ENCODE measurements at regions not wholly inside any gene's neighbourhood (a gene's known extent, or its start where the extent isn't known, plus 50 kb on each side); places are given as distances from the start of the nearest gene placed in this dataset.

- Histone ChIP-seq H3K9ac (ENCODE audit: low read depth, low read length) (no peak overlapping the region), H3K4me3 (ENCODE audit: low read length) (no peak overlapping the region), H3K4me1 (ENCODE audit: insufficient read depth, low read length) (no peaks in the 10 kb centered on the region), H3K9me3 (ENCODE audit: insufficient read depth, low read depth, low read length) (no peaks in the 10 kb centered on the region), H3K36me3 (ENCODE audit: insufficient read depth, low read depth, low read length) (no peaks in the 10 kb centered on the region), H3K27ac (ENCODE audit: low read length) (no peak overlapping the region), H3K27me3 (ENCODE audit: insufficient read depth, low read length) (no peaks in the 10 kb centered on the region)
Observed at GRCh38 chr12:124693111-124693723, 125.8 kb upstream of the NCOR2 start.

GRCh38 chr12:124692443-124692842 is 125.0 kb upstream of the NCOR2 start:
- no peaks in the 10 kb centered on the region for H3K9me3 ChIP-seq (ENCODE audit: insufficient read depth, low read depth, low read length)
- H3K4me3 ChIP-seq (ENCODE audit: low read length), result no peak overlapping the region
- H3K27ac ChIP-seq (ENCODE audit: low read length), result no peak overlapping the region
- no peaks in the 10 kb centered on the region for H3K27me3 ChIP-seq (ENCODE audit: insufficient read depth, low read length)
- no peaks in the 10 kb centered on the region for H3K36me3 ChIP-seq (ENCODE audit: insufficient read depth, low read depth, low read length)
- H3K9ac ChIP-seq (ENCODE audit: low read depth, low read length), result no peak overlapping the region
- H3K4me1 ChIP-seq (ENCODE audit: insufficient read depth, low read length), result peaks cover 4% of the 10 kb centered on the region; the same call in 1 of the 2 replicates

GRCh38 chr12:124691429-124691828 is 124.0 kb upstream of the NCOR2 start:
- no peak overlapping the region for H3K9ac ChIP-seq (ENCODE audit: low read depth, low read length)
- no peak overlapping the region for H3K4me3 ChIP-seq (ENCODE audit: low read length)
- H3K4me1 ChIP-seq (ENCODE audit: insufficient read depth, low read length), result peaks cover 4% of the 10 kb centered on the region; the same call in 1 of the 2 replicates
- H3K27me3 ChIP-seq (ENCODE audit: insufficient read depth, low read length), result no peaks in the 10 kb centered on the region
- no peak overlapping the region for H3K27ac ChIP-seq (ENCODE audit: low read length)
- no peaks in the 10 kb centered on the region for H3K9me3 ChIP-seq (ENCODE audit: insufficient read depth, low read depth, low read length)
- no peaks in the 10 kb centered on the region for H3K36me3 ChIP-seq (ENCODE audit: insufficient read depth, low read depth, low read length)

GRCh38 chr12:124689631-124690030 is 122.2 kb upstream of the NCOR2 start:
- no peaks in the 10 kb centered on the region for H3K36me3 ChIP-seq (ENCODE audit: insufficient read depth, low read depth, low read length)
- no peak overlapping the region for H3K27ac ChIP-seq (ENCODE audit: low read length)
- peaks cover 8% of the 10 kb centered on the region for H3K4me1 ChIP-seq (ENCODE audit: insufficient read depth, low read length)
- H3K4me3 ChIP-seq (ENCODE audit: low read length), result no peak overlapping the region
- H3K9me3 ChIP-seq (ENCODE audit: insufficient read depth, low read depth, low read length), result no peaks in the 10 kb centered on the region
- no peaks in the 10 kb centered on the region for H3K27me3 ChIP-seq (ENCODE audit: insufficient read depth, low read length)
- H3K9ac ChIP-seq (ENCODE audit: low read depth, low read length), result no peak overlapping the region

GRCh38 chr12:124688356-124688992 is 121.1 kb upstream of the NCOR2 start:
- H3K9me3 ChIP-seq (ENCODE audit: insufficient read depth, low read depth, low read length), result no peaks in the 10 kb centered on the region
- no peak overlapping the region for H3K4me3 ChIP-seq (ENCODE audit: low read length)
- H3K27ac ChIP-seq (ENCODE audit: low read length), result no peak overlapping the region
- H3K4me1 ChIP-seq (ENCODE audit: insufficient read depth, low read length), result peaks cover 8% of the 10 kb centered on the region
- no peaks in the 10 kb centered on the region for H3K36me3 ChIP-seq (ENCODE audit: insufficient read depth, low read depth, low read length)
- no peaks in the 10 kb centered on the region for H3K27me3 ChIP-seq (ENCODE audit: insufficient read depth, low read length)
- no peak overlapping the region for H3K9ac ChIP-seq (ENCODE audit: low read depth, low read length)

- no peak overlapping the region for H3K9ac ChIP-seq (ENCODE audit: low read depth, low read length)
- no peak overlapping the region for H3K27ac ChIP-seq (ENCODE audit: low read length)
- no peak overlapping the region for H3K4me3 ChIP-seq (ENCODE audit: low read length)
Observed at GRCh38 chr12:124687917-124688316, 120.5 kb upstream of the NCOR2 start.

GRCh38 chr12:124687174-124687902 is 119.9 kb upstream of the NCOR2 start:
- Histone ChIP-seq H3K27ac (ENCODE audit: low read length) (no peak overlapping the region), H3K9ac (ENCODE audit: low read depth, low read length) (no peak overlapping the region), H3K4me1 (ENCODE audit: insufficient read depth, low read length) (peaks cover 8% of the 10 kb centered on the region), H3K36me3 (ENCODE audit: insufficient read depth, low read depth, low read length) (no peaks in the 10 kb centered on the region), H3K27me3 (ENCODE audit: insufficient read depth, low read length) (no peaks in the 10 kb centered on the region), H3K9me3 (ENCODE audit: insufficient read depth, low read depth, low read length) (no peaks in the 10 kb centered on the region), H3K4me3 (ENCODE audit: low read length) (no peak overlapping the region)

More at GRCh38 chr12:124687917-124688316, 120.5 kb upstream of the NCOR2 start:
- Histone ChIP-seq H3K4me1 (ENCODE audit: insufficient read depth, low read length) (peaks cover 8% of the 10 kb centered on the region), H3K9me3 (ENCODE audit: insufficient read depth, low read depth, low read length) (no peaks in the 10 kb centered on the region), H3K36me3 (ENCODE audit: insufficient read depth, low read depth, low read length) (no peaks in the 10 kb centered on the region), H3K27me3 (ENCODE audit: insufficient read depth, low read length) (no peaks in the 10 kb centered on the region)

GRCh38 chr12:124686370-124687173 is 119.2 kb upstream of the NCOR2 start:
- H3K27me3 ChIP-seq (ENCODE audit: insufficient read depth, low read length), result no peaks in the 10 kb centered on the region
- H3K9me3 ChIP-seq (ENCODE audit: insufficient read depth, low read depth, low read length), result no peaks in the 10 kb centered on the region
- H3K27ac ChIP-seq (ENCODE audit: low read length), result no peak overlapping the region
- no peak overlapping the region for H3K4me3 ChIP-seq (ENCODE audit: low read length)
- H3K4me1 ChIP-seq (ENCODE audit: insufficient read depth, low read length), result peaks cover 12% of the 10 kb centered on the region
- H3K36me3 ChIP-seq (ENCODE audit: insufficient read depth, low read depth, low read length), result no peaks in the 10 kb centered on the region
- H3K9ac ChIP-seq (ENCODE audit: low read depth, low read length), result no peak overlapping the region

- H3K27ac ChIP-seq (ENCODE audit: low read length), result no peak overlapping the region
- H3K4me3 ChIP-seq (ENCODE audit: low read length), result no peak overlapping the region
- H3K27me3 ChIP-seq (ENCODE audit: insufficient read depth, low read length), result no peaks in the 10 kb centered on the region
- H3K4me1 ChIP-seq (ENCODE audit: insufficient read depth, low read length), result peaks cover 12% of the 10 kb centered on the region
- no peaks in the 10 kb centered on the region for H3K9me3 ChIP-seq (ENCODE audit: insufficient read depth, low read depth, low read length)
- no peaks in the 10 kb centered on the region for H3K36me3 ChIP-seq (ENCODE audit: insufficient read depth, low read depth, low read length)
- no peak overlapping the region for H3K9ac ChIP-seq (ENCODE audit: low read depth, low read length)
Observed at GRCh38 chr12:124685689-124686369, 118.4 kb upstream of the NCOR2 start.

GRCh38 chr12:124684971-124685688 is 117.7 kb upstream of the NCOR2 start:
- H3K9ac ChIP-seq (ENCODE audit: low read depth, low read length), result no peak overlapping the region
- H3K27me3 ChIP-seq (ENCODE audit: insufficient read depth, low read length), result no peaks in the 10 kb centered on the region
- H3K4me1 ChIP-seq (ENCODE audit: insufficient read depth, low read length), result peaks cover 12% of the 10 kb centered on the region
- no peak overlapping the region for H3K4me3 ChIP-seq (ENCODE audit: low read length)
- no peaks in the 10 kb centered on the region for H3K36me3 ChIP-seq (ENCODE audit: insufficient read depth, low read depth, low read length)
- no peaks in the 10 kb centered on the region for H3K9me3 ChIP-seq (ENCODE audit: insufficient read depth, low read depth, low read length)
- no peak overlapping the region for H3K27ac ChIP-seq (ENCODE audit: low read length)

Measured in iPS-20b (cell line).